ENCODE measurements at regions not wholly inside any gene's neighbourhood (a gene's known extent, or its start where the extent isn't known, plus 50 kb on each side); places are given as distances from the start of the nearest gene placed in this dataset.
A peak's percentile ranks its signal among the peaks of the same experiment; 100 is the strongest.
"Not testable (repeated sequence)": the region's sequence is repeated elsewhere in the genome, so short reads cannot be mapped to it uniquely, and the experiment has no call there.

GRCh38 chr1:104776-105175, 346.7 kb downstream of the OR4F29 start:
- TF ChIP-seq POLR2A (IDR thresholded peaks at IDR 0.05; ENCODE audit: borderline replicate concordance, extremely low read depth, insufficient read depth, insufficient read length); REST (IDR thresholded peaks at IDR 0.05; ENCODE audit: low read depth); SIN3A (IDR thresholded peaks at IDR 0.05; ENCODE audit: low read depth); POLR2AphosphoS5 (IDR thresholded peaks at IDR 0.05; ENCODE audit: low read depth, low read length); ZBTB33 (IDR thresholded peaks at IDR 0.05; ENCODE audit: extremely low read depth, insufficient replicate concordance, low read length); ATF3 (IDR thresholded peaks at IDR 0.05); EGR1 (IDR thresholded peaks at IDR 0.05; ENCODE audit: low read depth); TCF7L2 (IDR thresholded peaks at IDR 0.05; ENCODE audit: borderline replicate concordance, extremely low read depth, insufficient read depth, insufficient read length): not testable (repeated sequence)
- TF ChIP-seq CTCF (IDR thresholded peaks at IDR 0.05 in 2 of 3, conservative IDR thresholded peaks at IDR 0.05 in 1 of 3; ENCODE audit: borderline replicate concordance in 1 of 3, insufficient read depth in 1 of 3, low read depth in 2 of 3, low read length in 2 of 3) (peak in 1 of 3 experiments; percentile 18; a peak in 1 of 6 replicates), RAD21 (IDR thresholded peaks at IDR 0.05; ENCODE audit: low read depth) (peak; percentile 40)

All from HCT116 (cell line).